ENCODE measurements at regions not wholly inside any gene's neighbourhood (a gene's known extent, or its start where the extent isn't known, plus 50 kb on each side); places are given as distances from the start of the nearest gene placed in this dataset.

DNA sequence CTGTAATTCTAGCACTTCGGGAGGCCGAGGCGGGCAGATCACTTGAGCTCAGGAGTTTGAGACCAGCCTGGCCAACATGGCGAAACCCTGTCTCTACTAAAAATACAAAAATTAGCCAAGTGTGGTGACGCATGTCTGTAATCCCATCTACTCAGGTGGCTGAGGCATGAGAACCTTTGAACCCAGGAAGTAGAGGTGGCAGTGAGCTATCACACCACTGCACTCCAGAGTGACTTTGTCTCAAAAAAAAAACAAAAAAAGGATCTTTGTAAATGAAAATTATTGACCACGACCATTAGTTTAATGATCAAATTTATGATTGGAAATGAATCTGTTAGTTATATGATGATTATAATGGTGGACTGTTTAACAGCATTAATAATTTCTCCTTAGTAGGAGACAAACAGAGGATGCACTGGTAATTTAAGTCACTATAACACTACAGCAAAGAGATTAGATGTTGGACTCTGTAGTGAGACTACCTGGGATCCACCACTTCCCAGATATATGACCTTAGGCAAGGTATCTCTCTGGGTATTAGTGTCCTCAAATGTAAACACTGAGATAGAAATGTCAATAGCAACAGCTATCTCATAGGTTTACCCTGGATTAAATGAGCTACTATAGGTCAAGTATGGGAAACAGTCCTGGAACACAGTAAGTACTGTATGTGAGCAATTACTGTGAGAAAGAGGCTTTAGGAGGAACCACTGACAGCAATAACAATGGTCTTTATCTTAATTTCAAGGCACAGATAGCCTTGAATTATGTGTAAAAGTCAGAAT is 214.7 kb downstream of the NOVA1 start:
- H2AK5ac ChIP-seq (ENCODE audit: low read depth, low read length), result no peak overlapping the region
- no peak overlapping the region for H4K91ac ChIP-seq (ENCODE audit: insufficient read depth, low read depth, low read length)
- dilution Hi-C loops (cut with HindIII; ENCODE audit: low sequenced_read_pairs, unreplicated experiment), result no loop called here
- no peaks in the 10 kb centered on the region for H3K9me3 ChIP-seq (ENCODE audit: control insufficient read depth, insufficient read depth, low read length)
- H3K4me2 ChIP-seq (ENCODE audit: low read depth, low read length), result no peak overlapping the region
- H4K20me1 ChIP-seq (ENCODE audit: insufficient read depth, low read length), result no peaks in the 10 kb centered on the region
- WGBS, 2 experiments (ENCODE audit: extremely low coverage in 2 of 2, insufficient read length in 1 of 2), result no CpG with 5 or more reads among the region's 6 CpGs
- no peak overlapping the region for H2AFZ ChIP-seq (replicated peaks; ENCODE audit: low read length, poor library complexity)
- BruUV-seq (replicated peaks), result no TSS peak
- H3K14ac ChIP-seq (replicated peaks; ENCODE audit: low read depth, low read length), result no peak overlapping the region
- no peaks in the 10 kb centered on the region for H3K27me3 ChIP-seq (ENCODE audit: control insufficient read depth, insufficient read depth, low read length)
- no peak overlapping the region for H3K4ac ChIP-seq (ENCODE audit: low read depth, low read length)
- intact Hi-C loops (cut with micrococcal nuclease), result no loop called here
- H3K56ac ChIP-seq (ENCODE audit: extremely low read depth, insufficient read depth, low read length), result no peak overlapping the region
- no peak overlapping the region for H2AK9ac ChIP-seq (replicated peaks; ENCODE audit: low read depth, low read length, poor library complexity)
- ChIA-PET POLR2A (ENCODE audit: unreplicated experiment) (no interaction called here), CTCF (no interaction called here)
- no peak overlapping the region for H4K5ac ChIP-seq (ENCODE audit: low read depth, low read length)
- no peak overlapping the region for H2BK5ac ChIP-seq (ENCODE audit: low read depth, low read length, poor library complexity, severe bottlenecking)
- in situ Hi-C loops (cut with MboI; ENCODE audit: low sequenced_read_pairs), result no loop called here
- no peaks in the 10 kb centered on the region for H3K9me1 ChIP-seq (ENCODE audit: insufficient read depth, low read length)
- H2BK120ac ChIP-seq (ENCODE audit: low read depth, low read length), result no peak overlapping the region
- no peak overlapping the region for H3K23ac ChIP-seq (ENCODE audit: low read depth, low read length)
- no peaks in the 10 kb centered on the region for H3K4me1 ChIP-seq (ENCODE audit: control insufficient read depth, insufficient read depth, low read length)
- H3K9ac ChIP-seq (ENCODE audit: low read depth, low read length), result no peak overlapping the region
- H3K4me3 ChIP-seq (ENCODE audit: insufficient read depth, low read depth, low read length), result no peak overlapping the region
- H4K8ac ChIP-seq (ENCODE audit: low read depth in 2 of 2, low read length in 2 of 2), result no peak overlapping the region
- H3K18ac ChIP-seq (ENCODE audit: low read depth, low read length), result no peak overlapping the region
- no peak overlapping the region for H2BK15ac ChIP-seq (ENCODE audit: low read depth, low read length)
- no peak for ATAC-seq (ENCODE audit: low read depth)
- no peak overlapping the region for H3K27ac ChIP-seq (ENCODE audit: insufficient read depth, low read length)
- H3K36me3 ChIP-seq (ENCODE audit: control insufficient read depth, insufficient read depth, low read length), result no peaks in the 10 kb centered on the region
- TF ChIP-seq, protein P1, sequence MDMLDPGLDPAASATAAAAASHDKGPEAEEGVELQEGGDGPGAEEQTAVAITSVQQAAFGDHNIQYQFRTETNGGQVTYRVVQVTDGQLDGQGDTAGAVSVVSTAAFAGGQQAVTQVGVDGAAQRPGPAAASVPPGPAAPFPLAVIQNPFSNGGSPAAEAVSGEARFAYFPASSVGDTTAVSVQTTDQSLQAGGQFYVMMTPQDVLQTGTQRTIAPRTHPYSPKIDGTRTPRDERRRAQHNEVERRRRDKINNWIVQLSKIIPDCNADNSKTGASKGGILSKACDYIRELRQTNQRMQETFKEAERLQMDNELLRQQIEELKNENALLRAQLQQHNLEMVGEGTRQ (IDR thresholded peaks at IDR 0.05; ENCODE audit: low read depth, low read length), result no peak
- no peak for TF ChIP-seq RFX5 (IDR thresholded peaks at IDR 0.05; ENCODE audit: low read depth, low read length)
- no peak for TF ChIP-seq FOS (IDR thresholded peaks at IDR 0.05; ENCODE audit: low read depth, low read length)
- no peak for TF ChIP-seq NFE2L2 (IDR thresholded peaks at IDR 0.05; ENCODE audit: low read depth, low read length)
- TF ChIP-seq BHLHE40 (IDR thresholded peaks at IDR 0.05; ENCODE audit: low read depth, low read length), result no peak
- TF ChIP-seq ELK1 (IDR thresholded peaks at IDR 0.05; ENCODE audit: borderline replicate concordance, low read depth, low read length), result no peak
- no peak for TF ChIP-seq RCOR1 (IDR thresholded peaks at IDR 0.05; ENCODE audit: insufficient replicate concordance, low read length)
- no peak for TF ChIP-seq MXI1 (IDR thresholded peaks at IDR 0.05; ENCODE audit: borderline replicate concordance, low read depth, low read length)
- TF ChIP-seq CHD1 (IDR thresholded peaks at IDR 0.05; ENCODE audit: low read depth, low read length), result no peak
- no peak for TF ChIP-seq MAZ (IDR thresholded peaks at IDR 0.05; ENCODE audit: borderline replicate concordance, low read depth, low read length)
- TF ChIP-seq SMC3 (IDR thresholded peaks at IDR 0.05; ENCODE audit: low read depth, low read length), result no peak
- TF ChIP-seq CTCF (conservative IDR thresholded peaks at IDR 0.05; ENCODE audit: low read depth, low read length), result no peak
- TF ChIP-seq CEBPB (IDR thresholded peaks at IDR 0.05; ENCODE audit: low read depth, low read length), result no peak
- no peak for TF ChIP-seq RAD21 (IDR thresholded peaks at IDR 0.05; ENCODE audit: low read length)
- TF ChIP-seq POLR2A (IDR thresholded peaks at IDR 0.05; ENCODE audit: low read depth, low read length), result no peak
- H2BK20ac ChIP-seq (ENCODE audit: low read depth, low read length), result no peak overlapping the region
- H3K79me1 ChIP-seq (ENCODE audit: low read depth in 1 of 2, low read length in 2 of 2), result no peaks in the 10 kb centered on the region
- no peak for DNase-seq
